Gastrocnemius medialis (tissue), 4 donors: ENCODE measurements at regions not wholly inside any gene's neighbourhood (a gene's known extent, or its start where the extent isn't known, plus 50 kb on each side); places are given as distances from the start of the nearest gene placed in this dataset.

Experiments
- POLR2A ChIP-seq, 2 donors: fragments of 450-650 bp; IDR thresholded peaks; one replicate each; pipeline ENCODE4 v1.6.1; 2017; ENCODE audit warnings: antibody characterized with exemption in 2 of 2, mild to moderate bottlenecking in 2 of 2, moderate library complexity in 2 of 2
- TF ChIP-seq, protein P1 (sequence below), 5 experiments: fragments of 450-650 bp in 3 of 5; fragments of 200-600 bp in 2 of 5; sonication (generic) in 2 of 5; IDR thresholded peaks in 4 of 5; conservative IDR thresholded peaks in 1 of 5; 1 replicate in 4 of 5; 2 replicates in 1 of 5; pipeline ENCODE4 v1.5.1; 2016 to 2019; ENCODE audit warnings: antibody characterized with exemption in 5 of 5, mild to moderate bottlenecking in 3 of 5, moderate library complexity in 3 of 5

DNA sequence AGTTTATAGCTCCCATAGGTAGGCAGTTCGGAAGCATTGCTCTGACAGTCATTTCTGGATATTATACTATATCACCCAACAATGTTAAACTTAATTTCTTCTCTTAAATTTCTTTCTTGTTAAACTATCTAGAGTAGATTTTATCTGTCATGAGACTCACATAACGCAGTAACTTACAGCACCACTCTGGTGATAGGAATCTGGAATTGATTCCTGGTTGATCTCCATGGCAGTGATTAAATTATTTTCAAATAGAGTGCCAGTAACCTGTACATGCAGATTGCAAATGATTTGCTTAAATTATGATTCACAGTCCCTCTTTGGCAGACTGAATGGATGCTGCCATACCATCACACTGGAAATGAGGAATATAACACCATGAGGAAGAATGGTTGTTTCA lies 722.1 kb downstream of the DACH1 start:
- TF ChIP-seq, protein P1, sequence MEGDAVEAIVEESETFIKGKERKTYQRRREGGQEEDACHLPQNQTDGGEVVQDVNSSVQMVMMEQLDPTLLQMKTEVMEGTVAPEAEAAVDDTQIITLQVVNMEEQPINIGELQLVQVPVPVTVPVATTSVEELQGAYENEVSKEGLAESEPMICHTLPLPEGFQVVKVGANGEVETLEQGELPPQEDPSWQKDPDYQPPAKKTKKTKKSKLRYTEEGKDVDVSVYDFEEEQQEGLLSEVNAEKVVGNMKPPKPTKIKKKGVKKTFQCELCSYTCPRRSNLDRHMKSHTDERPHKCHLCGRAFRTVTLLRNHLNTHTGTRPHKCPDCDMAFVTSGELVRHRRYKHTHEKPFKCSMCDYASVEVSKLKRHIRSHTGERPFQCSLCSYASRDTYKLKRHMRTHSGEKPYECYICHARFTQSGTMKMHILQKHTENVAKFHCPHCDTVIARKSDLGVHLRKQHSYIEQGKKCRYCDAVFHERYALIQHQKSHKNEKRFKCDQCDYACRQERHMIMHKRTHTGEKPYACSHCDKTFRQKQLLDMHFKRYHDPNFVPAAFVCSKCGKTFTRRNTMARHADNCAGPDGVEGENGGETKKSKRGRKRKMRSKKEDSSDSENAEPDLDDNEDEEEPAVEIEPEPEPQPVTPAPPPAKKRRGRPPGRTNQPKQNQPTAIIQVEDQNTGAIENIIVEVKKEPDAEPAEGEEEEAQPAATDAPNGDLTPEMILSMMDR (IDR thresholded peaks at IDR 0.05 in 4 of 5, conservative IDR thresholded peaks at IDR 0.05 in 1 of 5): no peak
- no peak for TF ChIP-seq POLR2A (IDR thresholded peaks at IDR 0.05)
